Fibroblast of villous mesenchyme (primary cell): ENCODE measurements at regions not wholly inside any gene's neighbourhood (a gene's known extent, or its start where the extent isn't known, plus 50 kb on each side); places are given as distances from the start of the nearest gene placed in this dataset.

Experiments
- DNase-seq: peaks from one replicate; pipeline ENCODE4 v3.0.0-alpha.2; 2010; ENCODE audit warnings: low read depth
- H3K4me3 ChIP-seq: 2 replicates; pipeline ENCODE4 v1.5.1; 2011; ENCODE audit warnings: low read depth, mild to moderate bottlenecking, low read length
- TF ChIP-seq, protein P1 (sequence below): IDR thresholded peaks from 2 replicates; pipeline ENCODE4 v1.5.1; 2012; ENCODE audit warnings: low read depth, mild to moderate bottlenecking, low read length; ENCODE audit not compliant: insufficient read depth

DNA sequence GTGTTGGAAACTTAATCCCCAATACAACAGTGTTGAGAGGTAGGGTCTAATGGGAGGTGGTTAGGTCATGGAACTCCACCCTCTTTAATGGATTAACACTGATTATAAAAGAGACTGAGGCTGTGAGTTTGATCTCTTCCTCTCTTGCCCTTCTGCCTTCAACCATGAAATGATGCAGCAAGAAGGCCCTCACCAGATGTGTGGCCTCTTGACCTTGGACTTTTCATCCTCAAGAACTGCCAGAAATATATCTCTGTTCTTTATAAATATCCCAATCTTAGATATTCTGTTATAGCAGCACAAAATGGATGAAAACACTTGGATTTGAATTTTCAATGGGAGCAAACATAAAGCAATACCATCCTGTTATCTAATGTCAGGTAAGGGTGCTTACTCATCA lies 67.6 kb downstream of the NMUR2 start:
- no peak for DNase-seq
- H3K4me3 ChIP-seq, result no peak overlapping the region
- TF ChIP-seq, protein P1, sequence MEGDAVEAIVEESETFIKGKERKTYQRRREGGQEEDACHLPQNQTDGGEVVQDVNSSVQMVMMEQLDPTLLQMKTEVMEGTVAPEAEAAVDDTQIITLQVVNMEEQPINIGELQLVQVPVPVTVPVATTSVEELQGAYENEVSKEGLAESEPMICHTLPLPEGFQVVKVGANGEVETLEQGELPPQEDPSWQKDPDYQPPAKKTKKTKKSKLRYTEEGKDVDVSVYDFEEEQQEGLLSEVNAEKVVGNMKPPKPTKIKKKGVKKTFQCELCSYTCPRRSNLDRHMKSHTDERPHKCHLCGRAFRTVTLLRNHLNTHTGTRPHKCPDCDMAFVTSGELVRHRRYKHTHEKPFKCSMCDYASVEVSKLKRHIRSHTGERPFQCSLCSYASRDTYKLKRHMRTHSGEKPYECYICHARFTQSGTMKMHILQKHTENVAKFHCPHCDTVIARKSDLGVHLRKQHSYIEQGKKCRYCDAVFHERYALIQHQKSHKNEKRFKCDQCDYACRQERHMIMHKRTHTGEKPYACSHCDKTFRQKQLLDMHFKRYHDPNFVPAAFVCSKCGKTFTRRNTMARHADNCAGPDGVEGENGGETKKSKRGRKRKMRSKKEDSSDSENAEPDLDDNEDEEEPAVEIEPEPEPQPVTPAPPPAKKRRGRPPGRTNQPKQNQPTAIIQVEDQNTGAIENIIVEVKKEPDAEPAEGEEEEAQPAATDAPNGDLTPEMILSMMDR, result no peak

DNA sequence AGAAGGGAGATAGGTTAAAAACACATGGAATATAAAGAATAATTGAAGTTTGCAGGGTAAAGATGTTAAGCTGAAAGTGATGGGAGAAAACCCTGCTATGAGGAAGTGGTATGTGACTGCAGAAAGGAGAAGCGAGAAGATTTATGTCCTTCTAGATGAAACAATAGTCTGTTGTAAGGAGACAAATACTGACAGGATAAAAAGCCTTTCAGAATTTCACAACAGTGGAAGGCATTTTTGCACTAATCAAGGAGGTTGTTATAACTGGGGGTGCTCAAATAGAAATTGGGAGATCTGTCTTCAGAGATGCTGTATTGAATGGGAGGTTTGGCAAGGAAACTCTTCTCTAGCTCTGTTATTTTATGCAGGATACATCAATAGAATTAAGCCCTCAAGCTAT lies 69.6 kb downstream of the NMUR2 start:
- no peak overlapping the region for H3K4me3 ChIP-seq
- TF ChIP-seq, protein P1, result no peak
- no peak for DNase-seq

DNA sequence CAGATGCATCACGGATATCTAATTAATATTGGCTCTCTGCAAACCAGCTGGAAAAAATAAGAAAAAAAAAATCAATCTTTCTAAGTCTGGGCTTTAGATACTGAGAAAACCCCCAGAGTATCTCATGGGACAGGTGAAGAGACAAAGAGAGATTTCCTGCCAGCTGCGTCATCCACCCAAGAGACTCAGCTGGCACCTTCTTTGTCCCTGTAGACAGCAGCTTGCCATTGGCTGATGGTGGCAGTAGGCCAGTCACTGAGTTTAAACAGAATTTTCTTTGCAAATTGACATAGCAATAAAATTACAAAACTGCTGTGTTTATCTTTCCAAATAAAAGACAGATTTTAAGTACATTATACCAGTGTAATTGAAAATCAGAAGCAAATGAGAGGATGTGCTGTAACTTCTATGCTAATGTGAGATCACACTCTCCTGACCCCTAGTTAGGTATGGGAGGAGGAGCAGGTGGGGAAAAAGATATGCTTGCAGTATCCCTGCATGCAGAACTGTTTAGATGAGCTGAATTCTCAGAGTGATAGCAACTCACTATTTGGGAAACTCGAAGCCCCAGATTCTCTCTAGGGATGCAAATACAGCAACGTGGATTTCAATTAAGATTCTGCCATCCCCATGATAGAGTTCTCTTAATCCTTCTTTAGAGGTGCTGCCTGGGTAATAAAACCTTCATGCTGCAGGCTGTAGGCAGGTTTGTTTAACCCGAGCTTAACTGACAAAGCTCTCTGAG lies 72.2 kb downstream of the NMUR2 start:
- no peak overlapping the region for H3K4me3 ChIP-seq
- TF ChIP-seq, protein P1, result no peak
- DNase-seq, result no peak

DNA sequence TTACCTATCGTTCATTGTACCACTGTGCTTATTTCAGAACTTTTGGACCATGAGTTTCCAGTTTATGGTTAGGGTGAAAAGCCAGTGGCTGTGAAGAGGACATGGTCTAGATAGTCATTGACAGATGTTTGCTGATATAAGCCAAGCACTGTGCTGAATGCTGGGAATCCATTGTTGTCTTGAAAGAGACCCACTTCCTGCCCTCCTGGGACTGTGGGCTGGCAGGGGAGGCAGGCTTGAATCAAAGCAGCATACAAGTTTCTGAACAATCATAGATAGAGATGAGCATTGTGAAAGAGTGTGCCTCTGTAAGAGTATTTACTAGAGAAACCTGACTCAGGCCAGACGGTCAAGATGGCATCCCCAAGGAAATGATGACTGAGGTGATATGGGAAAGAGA lies 73.4 kb downstream of the NMUR2 start:
- no peak overlapping the region for H3K4me3 ChIP-seq
- no peak for DNase-seq
- TF ChIP-seq, protein P1, result no peak

DNA sequence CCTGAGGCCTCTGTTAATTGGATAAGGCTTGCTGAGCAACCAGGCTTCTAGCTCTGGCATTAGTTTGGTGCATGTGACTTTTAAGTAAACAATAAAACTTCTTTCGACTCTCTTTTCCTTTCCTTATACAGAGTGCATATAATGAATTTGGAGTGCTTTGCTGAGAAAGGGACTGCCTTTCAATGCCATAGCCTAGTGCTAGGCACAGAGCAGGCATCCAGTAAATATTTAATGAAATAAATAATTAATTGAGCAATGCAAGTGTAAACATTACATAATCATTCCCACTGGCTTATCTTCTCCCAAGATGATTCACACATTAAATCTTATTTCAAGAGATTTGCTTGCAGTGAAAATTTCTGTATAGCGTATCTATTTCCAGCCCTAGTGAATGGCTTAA lies 74.1 kb downstream of the NMUR2 start:
- DNase-seq, result no peak
- TF ChIP-seq, protein P1, result no peak
- H3K4me3 ChIP-seq, result no peak overlapping the region

DNA sequence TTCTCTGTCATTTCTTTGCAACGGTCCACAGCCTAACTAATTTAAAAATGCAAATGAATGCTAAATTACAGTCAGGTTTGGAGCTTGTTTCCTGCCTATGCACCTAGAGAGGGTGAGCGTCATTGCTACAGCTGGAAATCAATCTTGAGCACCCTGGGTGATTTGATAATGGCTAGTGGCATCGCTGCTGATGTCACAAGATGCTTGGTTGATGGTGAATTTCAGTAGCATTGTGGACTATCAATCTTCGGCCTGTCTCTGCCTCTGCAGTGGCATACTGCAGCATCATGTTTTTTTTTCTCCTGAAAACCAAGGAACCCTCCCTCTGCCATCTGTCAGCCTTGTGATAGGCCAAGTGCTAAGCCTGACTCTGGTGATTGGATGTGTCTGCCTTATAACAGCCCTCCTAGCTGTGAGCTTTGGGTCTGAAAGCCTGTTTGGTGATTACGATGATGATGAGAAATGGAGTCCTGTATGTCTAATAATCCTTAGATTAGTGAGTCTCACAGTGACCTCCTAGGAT lies 75.3 kb downstream of the NMUR2 start:
- no peak for DNase-seq
- no peak overlapping the region for H3K4me3 ChIP-seq
- TF ChIP-seq, protein P1, result no peak

DNA sequence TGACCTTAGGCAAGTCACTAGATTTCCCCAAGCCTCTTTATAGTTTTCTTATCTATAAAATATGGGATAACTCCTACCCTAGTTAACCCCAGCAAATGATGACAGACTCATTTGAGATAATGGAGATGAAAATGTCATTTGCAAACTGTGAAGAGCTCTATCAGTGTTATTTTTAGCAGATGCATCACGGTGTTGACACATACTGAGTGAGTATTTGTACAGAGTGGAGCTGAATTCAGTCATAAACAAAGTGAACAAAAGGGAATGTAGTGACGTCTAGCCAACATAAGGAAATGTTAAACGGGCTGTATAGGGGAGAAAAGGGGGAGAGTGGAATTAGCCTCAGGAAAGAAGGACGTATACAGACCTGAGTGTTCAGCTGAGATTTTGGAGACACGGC lies 75.9 kb downstream of the NMUR2 start:
- no peak overlapping the region for H3K4me3 ChIP-seq
- TF ChIP-seq, protein P1, result no peak
- no peak for DNase-seq
